ENCODE measurements at regions not wholly inside any gene's neighbourhood (a gene's known extent, or its start where the extent isn't known, plus 50 kb on each side); places are given as distances from the start of the nearest gene placed in this dataset.

- TF ChIP-seq CTCF (IDR thresholded peaks at IDR 0.05) (no peak), EP300 (IDR thresholded peaks at IDR 0.05) (no peak), POLR2AphosphoS5 (IDR thresholded peaks at IDR 0.05) (no peak)
These were observed 195.2 kb downstream of the FCRL5 start for GRCh38 chr1:157357111-157357510.
